ENCODE measurements at regions not wholly inside any gene's neighbourhood (a gene's known extent, or its start where the extent isn't known, plus 50 kb on each side); places are given as distances from the start of the nearest gene placed in this dataset.
"Not testable (repeated sequence)": the region's sequence is repeated elsewhere in the genome, so short reads cannot be mapped to it uniquely, and the experiment has no call there.

DNA sequence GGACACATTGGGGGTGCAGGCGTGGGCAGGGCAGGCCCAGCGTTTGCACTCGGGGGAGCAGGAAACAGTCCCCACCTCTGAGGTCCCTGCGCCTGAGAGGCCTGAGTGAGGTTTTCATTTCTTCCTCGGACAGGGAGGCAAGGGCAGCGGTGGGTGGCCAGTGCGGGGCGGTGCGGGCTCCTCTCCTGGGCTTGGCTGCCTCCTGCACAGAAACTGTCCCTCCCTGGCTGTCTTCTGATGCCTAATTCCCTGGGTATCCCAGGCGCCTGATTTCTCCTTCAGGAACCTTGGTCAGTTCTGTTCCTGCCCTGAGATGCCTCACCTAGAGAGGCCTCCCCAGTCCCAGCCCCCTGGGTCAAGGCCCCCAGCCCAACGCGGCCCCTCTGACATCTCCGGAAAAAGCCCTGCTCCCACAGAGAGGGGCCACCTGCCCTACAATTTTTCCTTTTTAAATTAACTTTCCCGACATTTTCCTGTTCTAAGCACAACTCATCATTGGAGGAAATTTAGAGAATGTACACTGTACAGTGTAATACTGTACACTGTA is 260.3 kb downstream of the ADGRD1 start:
- no peak for DNase-seq (ENCODE audit: low read depth in 2 of 2)

- not testable (repeated sequence) for DNase-seq (ENCODE audit: low read depth in 2 of 2)
Measured at GRCh38 chr12:131214936-131215335, 261.2 kb downstream of the ADGRD1 start.

DNA sequence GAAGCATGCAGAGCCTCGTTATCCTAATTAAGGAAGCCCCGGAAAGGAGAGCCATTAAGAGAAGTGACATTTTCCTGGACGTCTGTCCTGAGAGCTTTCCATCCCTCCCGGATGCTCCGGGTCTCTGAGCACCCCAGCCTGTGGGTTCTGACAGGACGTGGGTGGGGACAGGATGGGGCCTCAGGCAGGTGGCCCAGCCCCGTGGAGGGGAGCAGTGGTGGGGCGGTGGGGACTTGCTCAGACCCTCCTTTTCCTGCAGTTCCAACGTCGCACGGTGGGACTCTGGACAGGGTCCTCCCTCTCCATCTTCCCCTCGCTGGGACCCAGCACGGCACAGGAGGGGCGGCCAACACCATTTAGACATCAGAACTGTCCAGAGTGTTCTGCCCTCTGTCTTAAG is 262.9 kb downstream of the ADGRD1 start:
- DNase-seq (ENCODE audit: low read depth in 2 of 2): not testable (repeated sequence)

DNA sequence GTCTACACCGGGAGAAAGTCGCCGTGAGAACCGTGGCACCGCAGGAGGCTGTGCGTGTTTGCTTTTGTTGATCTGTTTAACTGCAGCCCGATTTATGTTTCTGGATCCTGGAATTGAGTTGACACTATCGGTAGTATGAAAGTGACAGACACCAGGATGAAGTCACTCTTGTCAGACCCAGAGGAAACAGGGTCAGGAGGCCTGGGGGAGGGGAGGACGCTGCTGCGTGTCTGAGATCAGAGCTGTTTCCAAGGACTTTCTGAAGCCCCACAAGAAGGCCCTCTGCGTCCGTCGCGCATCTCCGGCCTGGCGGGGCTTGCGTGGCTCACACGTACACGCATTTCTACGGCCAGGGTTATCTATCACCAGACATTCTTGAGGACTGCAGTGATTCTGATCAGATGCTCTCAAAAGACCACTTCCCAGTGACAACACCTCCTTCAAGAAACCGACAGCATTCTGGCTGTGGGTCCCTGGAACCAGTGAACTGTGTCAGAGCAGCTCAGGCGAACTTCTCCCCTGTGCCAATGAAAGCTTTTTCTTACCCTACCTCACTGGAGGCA is 263.4 kb downstream of the ADGRD1 start:
- no peak for DNase-seq (ENCODE audit: low read depth in 2 of 2)

GRCh38 chr12:131218026-131218922 is 264.6 kb downstream of the ADGRD1 start:
- no peak for DNase-seq (ENCODE audit: low read depth in 2 of 2)

DNA sequence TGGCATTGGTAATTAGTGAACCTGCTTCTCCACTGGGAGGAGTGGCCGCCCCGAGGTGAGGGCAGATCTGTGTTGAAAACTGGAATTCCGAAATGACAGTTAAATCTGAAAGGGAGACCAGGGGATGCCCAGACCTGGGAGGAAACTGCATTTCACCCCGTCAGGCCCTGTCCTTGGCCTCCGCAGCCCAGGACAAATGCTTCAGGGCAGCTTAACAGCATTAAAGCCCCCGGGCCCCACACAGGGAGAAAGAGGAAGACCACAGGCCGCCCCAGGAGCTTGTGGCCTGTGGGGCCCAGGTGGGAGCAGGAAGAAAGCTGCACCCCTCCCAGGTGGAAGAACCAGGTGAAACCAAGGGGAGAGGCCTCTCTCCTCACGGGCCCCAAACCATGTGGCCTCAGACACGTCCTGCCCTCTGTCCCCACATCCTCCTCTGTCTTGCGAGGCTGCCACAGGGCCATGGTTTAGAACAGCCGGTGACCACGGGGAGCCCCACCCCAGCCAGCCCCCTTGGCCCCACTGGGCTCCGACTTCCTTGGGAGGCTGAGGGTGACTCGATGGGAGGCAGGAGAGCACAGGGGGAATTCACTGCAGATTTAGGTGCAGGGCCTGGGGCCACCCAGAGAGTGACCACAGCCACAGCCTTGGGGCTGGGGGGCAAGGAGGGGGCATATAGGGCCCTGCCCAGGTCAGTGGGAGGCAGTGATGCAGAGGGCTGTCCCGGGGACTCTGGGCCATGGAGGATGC is 265.4 kb downstream of the ADGRD1 start:
- no peak for DNase-seq (ENCODE audit: low read depth in 2 of 2)

GRCh38 chr12:131219670-131220330 is 266.1 kb downstream of the ADGRD1 start:
- DNase-seq (ENCODE audit: low read depth in 2 of 2): no peak

GRCh38 chr12:131220331-131220685 is 266.6 kb downstream of the ADGRD1 start:
- no peak for DNase-seq (ENCODE audit: low read depth in 2 of 2)

- DNase-seq (ENCODE audit: low read depth in 2 of 2): no peak
Measured at GRCh38 chr12:131221061-131221956, 267.6 kb downstream of the ADGRD1 start.

DNA sequence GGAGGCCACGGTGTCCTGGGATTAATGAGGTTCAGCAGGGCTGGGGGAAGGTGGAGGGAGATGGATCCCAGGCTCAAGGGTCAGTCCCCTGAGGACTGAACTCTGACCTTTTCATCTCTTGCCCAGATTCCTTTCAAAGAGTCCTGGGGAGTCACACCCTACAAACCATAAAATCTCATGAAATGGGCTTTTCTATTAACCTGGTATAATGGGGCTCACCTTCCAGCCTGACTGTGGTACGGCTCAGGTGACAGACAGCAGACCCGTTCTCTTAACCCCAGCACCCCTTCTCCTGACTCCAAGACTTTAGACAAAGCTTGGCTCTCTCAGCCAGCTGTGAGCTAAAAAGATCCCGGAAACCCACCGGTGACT is 268.2 kb downstream of the ADGRD1 start:
- no peak for DNase-seq (ENCODE audit: low read depth in 2 of 2)

DNA sequence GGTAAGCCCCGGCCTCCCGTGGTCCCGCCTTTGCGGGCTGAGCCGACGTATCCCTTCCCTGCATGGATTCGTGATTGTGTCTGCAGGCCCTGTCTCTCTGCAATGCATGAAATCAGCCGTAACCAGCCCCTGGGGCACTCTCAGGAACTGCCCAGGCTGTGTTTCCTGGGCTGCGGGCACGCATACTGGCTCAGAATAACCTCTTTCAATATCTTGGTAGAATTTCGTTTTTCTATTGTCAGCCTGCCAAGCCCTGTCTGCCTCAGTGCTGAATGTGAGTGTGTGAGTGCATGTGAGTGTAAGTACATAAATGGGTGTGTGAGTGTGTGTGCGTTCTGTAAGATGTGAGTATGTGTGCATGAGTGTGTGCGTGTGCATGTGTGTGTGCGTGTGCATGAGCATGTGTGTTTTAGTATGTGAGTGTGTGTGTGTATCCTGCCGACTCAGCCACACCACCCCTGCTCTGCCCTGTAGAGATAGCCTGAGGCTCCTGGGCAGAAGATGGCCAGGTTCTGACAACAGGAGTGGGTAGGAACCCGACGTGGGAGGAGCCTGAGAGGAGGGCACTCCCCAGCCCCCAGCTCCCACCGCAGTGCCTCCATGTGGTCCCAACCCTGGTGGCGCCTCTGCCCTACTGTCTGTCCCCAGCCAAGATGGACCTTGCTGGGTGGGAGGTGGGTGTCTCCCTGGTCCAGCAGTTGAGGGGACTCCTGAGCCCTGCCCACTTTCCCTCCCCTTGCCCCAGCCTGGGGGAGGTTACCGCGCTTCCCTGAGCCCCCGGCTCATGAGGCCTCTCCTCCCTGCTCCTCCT is 268.8 kb downstream of the ADGRD1 start:
- no peak for DNase-seq (ENCODE audit: low read depth in 2 of 2)

DNA sequence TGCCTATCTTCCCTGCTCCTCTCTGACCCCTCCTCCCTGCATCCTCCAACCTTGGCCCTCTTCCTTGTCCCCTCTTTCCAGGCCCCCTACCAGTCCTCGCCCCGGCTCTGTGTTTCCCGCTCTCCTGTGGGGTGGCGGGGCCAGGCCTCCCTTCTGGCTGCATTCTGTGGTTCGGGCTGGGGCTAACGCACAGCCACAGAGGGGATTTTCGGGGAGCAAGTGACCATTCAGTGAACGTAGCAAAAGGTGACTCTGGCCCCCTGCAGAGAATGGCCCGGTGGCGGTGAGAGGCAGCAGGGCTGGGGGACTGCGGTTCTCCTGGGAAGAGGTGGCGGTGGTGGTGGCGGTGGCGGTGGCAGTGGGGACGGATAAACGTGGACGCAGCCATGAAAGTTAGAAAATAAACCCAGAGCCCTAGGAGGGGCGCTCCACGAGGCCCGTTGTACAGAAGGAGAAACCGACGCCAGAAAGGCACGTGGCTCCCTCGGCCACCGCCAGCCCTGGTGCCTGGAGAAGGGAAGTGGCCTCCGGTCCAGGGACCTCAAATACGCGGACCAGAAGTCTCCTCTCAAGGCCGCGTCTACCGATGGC is 269.6 kb downstream of the ADGRD1 start:
- no peak for DNase-seq (ENCODE audit: low read depth in 2 of 2)

- no peak for DNase-seq (ENCODE audit: low read depth in 2 of 2)
Measured at GRCh38 chr12:131223791-131224225, 270.1 kb downstream of the ADGRD1 start.

- DNase-seq (ENCODE audit: low read depth in 2 of 2): not testable (repeated sequence)
Measured at GRCh38 chr12:131224226-131225065, 270.7 kb downstream of the ADGRD1 start.

DNA sequence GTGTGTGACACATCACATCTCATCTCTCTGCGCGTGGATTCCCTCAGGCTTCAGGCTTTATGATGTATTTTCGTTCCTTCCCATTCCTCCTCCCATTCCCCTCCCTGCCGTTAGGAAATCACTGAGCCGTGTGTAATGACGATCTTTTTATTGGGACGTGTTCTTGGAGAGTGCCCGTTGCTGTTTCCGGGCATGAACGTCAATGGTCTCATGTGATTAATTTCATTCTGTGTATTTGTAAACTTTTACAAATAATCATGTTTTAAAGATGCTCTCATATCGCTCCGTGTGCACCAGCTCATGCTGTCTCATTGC is 271.3 kb downstream of the ADGRD1 start:
- DNase-seq (ENCODE audit: low read depth in 2 of 2): not testable (repeated sequence)

DNA sequence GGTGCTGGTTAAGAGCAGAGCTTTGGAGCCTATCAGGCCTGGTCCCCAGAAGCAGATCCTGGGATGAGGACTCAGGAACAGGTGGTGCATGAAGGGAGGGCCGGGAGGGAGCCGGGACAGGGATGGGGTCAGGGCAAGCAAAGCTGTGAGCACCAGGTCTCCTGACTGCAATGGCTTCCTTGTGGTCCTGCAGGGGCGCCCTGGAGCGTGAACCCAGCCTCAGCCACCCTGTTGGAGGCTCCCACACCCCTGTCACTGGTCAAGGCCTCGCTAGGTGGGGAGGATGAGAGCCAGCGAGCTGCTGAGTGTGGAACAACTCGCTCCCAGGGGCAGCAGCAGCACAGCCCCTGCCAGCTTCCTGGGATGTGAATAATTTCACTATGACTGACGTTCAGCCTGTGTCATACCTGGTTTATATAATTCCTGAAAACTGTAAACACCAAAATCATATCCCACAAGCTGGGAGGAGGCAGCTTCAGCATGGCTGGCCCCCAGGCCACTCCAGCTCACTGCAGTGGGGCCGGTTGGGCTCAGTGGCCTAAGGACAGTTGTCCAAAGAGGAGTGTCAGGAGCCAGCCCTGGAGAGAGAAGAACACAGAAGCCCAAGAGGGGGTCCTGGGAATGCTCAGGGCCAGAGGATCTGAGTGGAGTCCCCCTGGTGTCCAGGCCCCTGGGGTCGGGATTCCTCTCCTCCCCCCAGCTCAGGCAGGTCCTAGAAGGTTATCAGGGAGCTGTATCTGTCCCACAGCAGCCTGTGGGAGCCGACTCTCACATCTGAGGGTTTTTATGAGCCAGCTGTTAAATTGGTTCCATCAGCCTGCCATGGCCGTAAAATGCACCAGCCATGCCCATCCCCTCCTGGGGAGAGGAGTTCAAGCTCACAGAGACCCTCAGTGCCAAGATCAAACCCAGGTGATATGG is 272.9 kb downstream of the ADGRD1 start:
- no peak for DNase-seq (ENCODE audit: low read depth in 2 of 2)

- DNase-seq (ENCODE audit: low read depth in 2 of 2): not testable (repeated sequence)
Measured at GRCh38 chr12:131227641-131228040, 273.9 kb downstream of the ADGRD1 start.

GRCh38 chr12:131229079-131229425 is 275.3 kb downstream of the ADGRD1 start:
- not testable (repeated sequence) for DNase-seq (ENCODE audit: low read depth in 2 of 2)

Measured in stimulated activated CD4-positive, alpha-beta T cell treated with anti-CD3 and anti-CD28 coated beads, Interleukin-12 subunit alpha, Interleukin-12 subunit beta, amount 100 ng/mL, for 24 hours (primary cell).